Body of pancreas (tissue), 4 donors: ENCODE measurements at regions not wholly inside any gene's neighbourhood (a gene's known extent, or its start where the extent isn't known, plus 50 kb on each side); places are given as distances from the start of the nearest gene placed in this dataset.

ENCODE experiments used
- POLR2A ChIP-seq, 3 donors: fragments of 450-650 bp; IDR thresholded peaks; one replicate each; pipeline ENCODE4 v1.6.1; 2016; ENCODE audit warnings: antibody characterized with exemption in 3 of 3, mild to moderate bottlenecking in 2 of 3
- TF ChIP-seq, protein P1 (sequence below), 7 experiments: fragments of 450-650 bp in 4 of 7; fragments of 200-600 bp in 3 of 7; sonication (generic) in 3 of 7; IDR thresholded peaks; one replicate each; pipeline ENCODE4 v1.5.1; 2016 to 2019; ENCODE audit warnings: antibody characterized with exemption in 7 of 7

DNA sequence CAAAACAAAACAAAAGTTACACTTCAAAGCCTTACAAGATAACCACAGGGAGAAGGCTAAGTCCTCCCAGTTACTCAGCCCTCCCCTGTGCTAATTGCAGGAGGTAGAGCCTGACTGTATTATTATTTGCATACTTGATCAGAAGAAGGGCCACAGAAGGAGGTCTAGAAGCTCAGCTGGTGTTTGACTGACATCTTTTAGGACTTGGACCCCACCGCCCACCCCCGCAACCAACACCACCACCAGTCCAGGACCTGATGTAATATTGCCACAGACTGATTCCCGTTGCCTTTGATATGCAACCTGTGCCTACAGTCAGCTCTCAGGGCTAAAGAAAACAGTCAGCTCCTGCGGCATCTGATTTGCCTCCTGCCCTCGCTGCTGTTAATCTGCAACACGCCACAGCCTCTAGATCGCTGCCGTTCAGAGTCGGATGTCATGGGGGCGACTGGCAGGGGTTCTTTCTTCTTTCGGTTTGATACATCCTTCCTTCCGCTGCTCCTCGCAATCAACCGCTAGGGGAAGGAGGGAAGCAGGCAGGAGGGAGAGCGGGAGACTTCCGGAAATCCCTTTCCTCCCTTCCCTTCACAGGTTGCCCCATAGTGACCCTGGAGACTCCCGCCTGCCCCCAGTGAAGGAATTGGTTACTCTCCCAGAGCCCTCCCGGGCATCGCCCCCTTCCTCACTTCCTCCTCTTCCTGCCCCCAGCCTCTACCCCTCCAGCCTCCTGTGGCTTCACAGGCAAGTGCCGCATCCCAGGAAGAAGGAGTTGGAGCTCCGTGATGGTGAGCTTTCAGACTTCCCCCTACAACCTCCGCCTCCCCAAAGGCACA is 90.5 kb upstream of the SOX9 start:
- TF ChIP-seq, protein P1, sequence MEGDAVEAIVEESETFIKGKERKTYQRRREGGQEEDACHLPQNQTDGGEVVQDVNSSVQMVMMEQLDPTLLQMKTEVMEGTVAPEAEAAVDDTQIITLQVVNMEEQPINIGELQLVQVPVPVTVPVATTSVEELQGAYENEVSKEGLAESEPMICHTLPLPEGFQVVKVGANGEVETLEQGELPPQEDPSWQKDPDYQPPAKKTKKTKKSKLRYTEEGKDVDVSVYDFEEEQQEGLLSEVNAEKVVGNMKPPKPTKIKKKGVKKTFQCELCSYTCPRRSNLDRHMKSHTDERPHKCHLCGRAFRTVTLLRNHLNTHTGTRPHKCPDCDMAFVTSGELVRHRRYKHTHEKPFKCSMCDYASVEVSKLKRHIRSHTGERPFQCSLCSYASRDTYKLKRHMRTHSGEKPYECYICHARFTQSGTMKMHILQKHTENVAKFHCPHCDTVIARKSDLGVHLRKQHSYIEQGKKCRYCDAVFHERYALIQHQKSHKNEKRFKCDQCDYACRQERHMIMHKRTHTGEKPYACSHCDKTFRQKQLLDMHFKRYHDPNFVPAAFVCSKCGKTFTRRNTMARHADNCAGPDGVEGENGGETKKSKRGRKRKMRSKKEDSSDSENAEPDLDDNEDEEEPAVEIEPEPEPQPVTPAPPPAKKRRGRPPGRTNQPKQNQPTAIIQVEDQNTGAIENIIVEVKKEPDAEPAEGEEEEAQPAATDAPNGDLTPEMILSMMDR (IDR thresholded peaks at IDR 0.05) = peak in 5 of 7 experiments; percentile 27 to 61 (median 52)
- TF ChIP-seq POLR2A (IDR thresholded peaks at IDR 0.05) = no peak
